Right lobe of liver (tissue), 6 donors: ENCODE measurements at regions not wholly inside any gene's neighbourhood (a gene's known extent, or its start where the extent isn't known, plus 50 kb on each side); places are given as distances from the start of the nearest gene placed in this dataset.

Source experiments
- ATAC-seq, 4 donors: fragments of 200-7000 bp; cut with Tn5 transposase; one replicate each; pipeline ENCODE4 v1.9.1; 2020; ENCODE audit warnings: mild to moderate bottlenecking in 4 of 4, moderate library complexity in 4 of 4
- DNase-seq, 3 donors: peaks; one replicate each; pipeline ENCODE4 v3.0.0-alpha.2; 2020
- H3K27ac ChIP-seq, 3 donors: fragments of 200-600 bp; one replicate each; pipeline ENCODE4 v1.8.0; 2022
- H3K27me3 ChIP-seq, 2 donors: fragments of 200-600 bp; one replicate each; pipeline ENCODE4 v1.8.0; 2022
- H3K36me3 ChIP-seq, 4 donors: fragments of 200-600 bp; sonication (generic) in 1 of 4; one replicate each; pipeline versions ENCODE4 v1.5.1 to v1.8.0; 2017 to 2022; ENCODE audit warnings: control low read depth in 1 of 4
- H3K4me1 ChIP-seq, 4 donors: fragments of 200-600 bp; sonication (generic) in 1 of 4; one replicate each; pipeline versions ENCODE4 v1.5.1 to v1.8.0; 2017 to 2022; ENCODE audit warnings: control low read depth in 1 of 4
- H3K4me3 ChIP-seq, 3 donors: fragments of 200-600 bp; one replicate each; pipeline ENCODE4 v1.8.0; 2022
- H3K9me3 ChIP-seq, 4 donors: fragments of 200-600 bp; sonication (generic) in 1 of 4; one replicate each; pipeline versions ENCODE4 v1.5.1 to v1.8.0; 2017 to 2022; ENCODE audit warnings: control low read depth in 1 of 4
- POLR2A ChIP-seq: fragments of 450-650 bp; IDR thresholded peaks from one replicate; pipeline ENCODE4 v1.6.1; 2017; ENCODE audit warnings: antibody characterized with exemption, mild to moderate bottlenecking
- WGBS: methylation state at CpG from one replicate; pipeline ENCODE4 v1.1.6; 2018; ENCODE audit warnings: low coverage, low lambda C conversion rate; ENCODE audit not compliant: insufficient coverage; ENCODE audit errors: missing lambda C conversion rate; 5-methylcytosine and 5-hydroxymethylcytosine counted together
- intact Hi-C, 2 donors: fragments of 100-400 bp; cut with DNase I; formaldehyde crosslinking; loops; one replicate each; pipeline versions ENCODE4 v1.11.2 to v1.14.1; 2022
- TF ChIP-seq, protein P1 (sequence below), 4 donors: fragments of 200-600 bp in 3 of 4; fragments of 450-650 bp in 1 of 4; IDR thresholded peaks; one replicate each; pipeline versions ENCODE4 v1.5.1 to v1.8.0; 2016 to 2022; ENCODE audit warnings: antibody characterized with exemption in 4 of 4, mild to moderate bottlenecking in 2 of 4
- donor health status: DM: no; HTN: yes; CAD: no.
- donor health status: DM: no; HTN: no; CAD: no.
- donor health status: DM: no; HTN: no; CAD: no.
- donor health status: DM: no; HTN: yes; CAD: no.
- donor health status: DM: no; HTN: yes; CAD: no.

DNA sequence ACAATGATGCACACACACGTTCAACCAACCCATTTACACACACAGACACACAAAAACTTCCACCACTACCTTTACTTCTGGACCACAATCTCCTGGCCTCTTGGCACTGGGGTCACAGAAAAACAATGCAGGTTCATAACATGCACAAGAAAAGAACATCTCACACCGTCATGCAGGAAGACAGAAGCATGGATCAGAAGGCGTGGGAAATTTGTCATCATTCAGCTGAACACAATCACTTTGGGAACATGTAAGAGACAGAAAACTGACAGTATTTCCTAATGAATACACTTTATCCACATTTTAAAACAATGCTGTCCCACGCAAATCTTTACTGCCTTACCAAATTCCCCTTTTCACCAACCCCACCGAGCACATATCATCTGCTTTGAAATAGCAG lies 501.9 kb upstream of the KLHL29 start:
- no peak for DNase-seq

DNA sequence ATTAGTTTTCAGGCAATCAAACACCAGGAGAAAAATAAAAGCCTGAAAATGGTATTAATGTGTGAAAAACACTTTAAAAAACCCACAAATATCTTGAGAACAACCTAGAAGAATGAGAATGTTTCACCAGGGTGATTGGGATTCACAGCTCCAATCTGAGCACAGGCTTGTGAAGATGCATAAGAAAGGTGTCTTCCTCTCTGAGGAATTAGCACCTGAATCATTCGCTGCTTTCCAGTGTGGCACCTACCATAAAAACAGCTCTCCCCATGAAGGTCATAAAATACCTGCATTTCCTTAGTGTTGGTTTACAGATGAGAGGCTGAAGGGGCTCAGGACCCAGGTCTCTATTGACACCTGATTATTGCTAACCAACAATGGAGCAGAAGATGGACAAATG lies 499.7 kb upstream of the KLHL29 start:
- Histone ChIP-seq H3K9me3 (no peaks in the 10 kb centered on the region), H3K36me3 (no peaks in the 10 kb centered on the region), H3K27ac (no peak overlapping the region), H3K4me1 (no peaks in the 10 kb centered on the region), H3K4me3 (no peak overlapping the region), H3K27me3 (no peaks in the 10 kb centered on the region)
- intact Hi-C loops: no loop called here
- ATAC-seq: no peak
- TF ChIP-seq POLR2A: no peak
- TF ChIP-seq, protein P1, sequence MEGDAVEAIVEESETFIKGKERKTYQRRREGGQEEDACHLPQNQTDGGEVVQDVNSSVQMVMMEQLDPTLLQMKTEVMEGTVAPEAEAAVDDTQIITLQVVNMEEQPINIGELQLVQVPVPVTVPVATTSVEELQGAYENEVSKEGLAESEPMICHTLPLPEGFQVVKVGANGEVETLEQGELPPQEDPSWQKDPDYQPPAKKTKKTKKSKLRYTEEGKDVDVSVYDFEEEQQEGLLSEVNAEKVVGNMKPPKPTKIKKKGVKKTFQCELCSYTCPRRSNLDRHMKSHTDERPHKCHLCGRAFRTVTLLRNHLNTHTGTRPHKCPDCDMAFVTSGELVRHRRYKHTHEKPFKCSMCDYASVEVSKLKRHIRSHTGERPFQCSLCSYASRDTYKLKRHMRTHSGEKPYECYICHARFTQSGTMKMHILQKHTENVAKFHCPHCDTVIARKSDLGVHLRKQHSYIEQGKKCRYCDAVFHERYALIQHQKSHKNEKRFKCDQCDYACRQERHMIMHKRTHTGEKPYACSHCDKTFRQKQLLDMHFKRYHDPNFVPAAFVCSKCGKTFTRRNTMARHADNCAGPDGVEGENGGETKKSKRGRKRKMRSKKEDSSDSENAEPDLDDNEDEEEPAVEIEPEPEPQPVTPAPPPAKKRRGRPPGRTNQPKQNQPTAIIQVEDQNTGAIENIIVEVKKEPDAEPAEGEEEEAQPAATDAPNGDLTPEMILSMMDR (IDR thresholded peaks at IDR 0.05): no peak
- 17% methylated on average over 1 of the region's 1 CpG for WGBS
- no peak for DNase-seq

More for the DNA sequence above, 501.9 kb upstream of the KLHL29 start:
- TF ChIP-seq POLR2A: no peak
- TF ChIP-seq, protein P1 (IDR thresholded peaks at IDR 0.05): no peak
- intact Hi-C loops: no loop called here
- Histone ChIP-seq H3K4me3 (no peak overlapping the region), H3K9me3 (no peaks in the 10 kb centered on the region), H3K27ac (no peak overlapping the region), H3K4me1 (no peaks in the 10 kb centered on the region), H3K27me3 (no peaks in the 10 kb centered on the region), H3K36me3 (no peaks in the 10 kb centered on the region)
- WGBS: 67% methylated on average over 5 of the region's 5 CpGs
- no peak for ATAC-seq

DNA sequence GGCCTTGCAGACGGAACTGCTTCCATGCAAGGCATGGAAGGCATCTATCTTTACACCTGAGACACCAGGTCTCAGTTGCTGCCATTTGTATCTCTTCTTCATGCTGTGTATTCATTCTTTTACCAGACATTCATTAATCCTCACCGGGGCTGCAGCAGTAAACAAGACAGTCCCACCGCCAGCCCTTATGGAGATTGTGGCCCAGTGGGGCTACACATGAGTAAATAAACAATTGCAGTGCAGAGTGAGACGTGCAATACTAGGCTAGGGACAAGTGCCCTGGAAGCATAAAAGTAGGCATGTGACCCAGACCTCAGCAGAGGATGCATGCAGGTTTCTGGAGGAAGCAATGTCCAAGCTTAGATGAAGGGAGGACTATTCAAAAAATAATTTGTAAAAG lies 497.6 kb upstream of the KLHL29 start:
- Histone ChIP-seq H3K9me3 (no peaks in the 10 kb centered on the region), H3K27ac (no peak overlapping the region), H3K4me1 (no peaks in the 10 kb centered on the region), H3K27me3 (no peaks in the 10 kb centered on the region), H3K36me3 (no peaks in the 10 kb centered on the region), H3K4me3 (no peak overlapping the region)
- DNase-seq: no peak
- intact Hi-C loops: no loop called here
- ATAC-seq: no peak
- TF ChIP-seq, protein P1 (IDR thresholded peaks at IDR 0.05): no peak
- TF ChIP-seq POLR2A: no peak
- WGBS: 65% methylated on average over 4 of the region's 4 CpGs

DNA sequence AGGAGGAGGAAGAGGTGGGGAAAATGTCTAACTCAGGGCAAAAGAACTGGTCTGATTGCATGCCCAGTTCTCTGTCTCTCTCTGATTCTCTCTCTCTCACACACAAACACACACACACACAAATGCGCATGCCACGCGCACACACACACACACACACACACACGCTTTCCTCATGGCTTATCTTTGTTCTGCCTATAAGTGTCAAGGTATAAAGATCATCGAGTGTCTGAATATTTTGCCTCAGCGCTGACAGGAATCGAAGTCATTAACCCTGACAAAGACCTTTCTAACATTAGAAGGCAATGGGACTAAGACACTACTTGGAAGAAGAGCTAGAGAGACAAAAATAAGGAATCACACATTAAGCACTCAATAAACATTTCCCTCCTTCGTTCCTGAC lies 497.1 kb upstream of the KLHL29 start:
- Histone ChIP-seq H3K27me3 (no peaks in the 10 kb centered on the region), H3K27ac (no peak overlapping the region), H3K4me1 (no peaks in the 10 kb centered on the region), H3K4me3 (no peak overlapping the region), H3K36me3 (no peaks in the 10 kb centered on the region), H3K9me3 (no peaks in the 10 kb centered on the region)
- WGBS: 66% methylated on average over 8 of the region's 8 CpGs
- DNase-seq: no peak
- intact Hi-C loops: no loop called here
- no peak for ATAC-seq
- TF ChIP-seq, protein P1 (IDR thresholded peaks at IDR 0.05): no peak
- no peak for TF ChIP-seq POLR2A

DNA sequence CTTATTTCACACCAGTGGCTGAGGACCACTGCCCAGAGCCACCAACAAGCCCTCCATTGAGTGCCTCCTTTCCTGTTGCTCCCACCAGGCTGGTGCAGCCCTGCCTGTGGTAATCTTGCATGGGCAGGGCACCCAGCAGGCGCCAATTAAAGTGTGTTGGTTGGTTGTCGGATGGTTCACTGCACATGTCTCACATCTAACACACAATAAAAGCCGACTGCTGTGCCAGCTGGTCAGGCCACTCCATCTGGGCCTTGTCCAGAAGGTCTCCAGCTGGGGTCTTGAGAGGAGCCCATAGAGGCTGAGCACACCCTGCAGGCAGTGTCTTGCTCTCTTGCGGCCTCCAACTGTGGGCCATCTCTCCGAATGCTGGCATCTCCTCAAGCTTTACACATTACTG lies 494.8 kb upstream of the KLHL29 start:
- DNase-seq (no peak), ATAC-seq (no peak)
- no peak overlapping the region for H3K4me3 ChIP-seq
- TF ChIP-seq, protein P1 (IDR thresholded peaks at IDR 0.05): no peak
- TF ChIP-seq POLR2A: no peak
- H3K9me3 ChIP-seq: no peaks in the 10 kb centered on the region
- no peaks in the 10 kb centered on the region for H3K27me3 ChIP-seq
- no peak overlapping the region for H3K27ac ChIP-seq
- no peaks in the 10 kb centered on the region for H3K36me3 ChIP-seq
- H3K4me1 ChIP-seq: no peaks in the 10 kb centered on the region
- intact Hi-C loops: no loop called here
- no CpG with 5 or more reads among the region's 5 CpGs for WGBS
